ENCODE measurements at regions not wholly inside any gene's neighbourhood (a gene's known extent, or its start where the extent isn't known, plus 50 kb on each side); places are given as distances from the start of the nearest gene placed in this dataset.

GRCh38 chr6:119590066-119590465 is 240.5 kb upstream of the MAN1A1 start:
- no peak for TF ChIP-seq POLR2A (IDR thresholded peaks at IDR 0.05; ENCODE audit: insufficient read depth in 1 of 2, low read depth in 2 of 2, low read length in 2 of 2)
- TF ChIP-seq FOXM1 (CRISPR knock-in tag; IDR thresholded peaks at IDR 0.05) = no peak
